Gastroesophageal sphincter (tissue), 4 donors: ENCODE measurements at regions not wholly inside any gene's neighbourhood (a gene's known extent, or its start where the extent isn't known, plus 50 kb on each side); places are given as distances from the start of the nearest gene placed in this dataset.
"Not testable (repeated sequence)": the region's sequence is repeated elsewhere in the genome, so short reads cannot be mapped to it uniquely, and the experiment has no call there.

Experiments used
- ATAC-seq: fragments of 150-250 bp; one replicate; pipeline ENCODE4 v1.9.1; 2016; ENCODE audit warnings: mild to moderate bottlenecking, moderate library complexity
- H3K27ac ChIP-seq, 4 donors: fragments of 200-600 bp; sonication (generic) in 3 of 4; 1 replicate in 3 of 4; 2 replicates in 1 of 4; pipeline ENCODE4 v1.5.1; 2016 to 2019
- H3K27me3 ChIP-seq: fragments of 200-600 bp; sonication (generic); one replicate; pipeline ENCODE4 v1.5.1; 2019
- H3K36me3 ChIP-seq, 2 donors: fragments of 200-600 bp; sonication (generic); one replicate each; pipeline ENCODE4 v1.5.1; 2019; ENCODE audit warnings: control low read depth in 1 of 2
- H3K4me1 ChIP-seq, 3 donors: fragments of 200-600 bp; sonication (generic); 1 replicate in 2 of 3; 2 replicates in 1 of 3; pipeline ENCODE4 v1.5.1; 2016 to 2019; ENCODE audit warnings: control low read depth in 2 of 3
- H3K4me3 ChIP-seq, 2 donors: fragments of 200-600 bp; sonication (generic); one replicate each; pipeline ENCODE4 v1.5.1; 2019; ENCODE audit warnings: mild to moderate bottlenecking in 1 of 2, moderate library complexity in 1 of 2
- H3K9me3 ChIP-seq, 3 donors: fragments of 200-600 bp; sonication (generic); one replicate each; pipeline ENCODE4 v1.5.1; 2017 to 2019; ENCODE audit warnings: control low read depth in 2 of 3
- CTCF ChIP-seq, 4 experiments: fragments of 200-600 bp in 2 of 4; fragments of 450-650 bp in 2 of 4; sonication (generic) in 1 of 4; IDR thresholded peaks; one replicate each; pipeline ENCODE4 v1.5.1; 2017 to 2019; ENCODE audit warnings: antibody characterized with exemption in 4 of 4, mild to moderate bottlenecking in 2 of 4, moderate library complexity in 2 of 4
- EP300 ChIP-seq: sonication (generic); formaldehyde crosslinking; IDR thresholded peaks from one replicate; pipeline ENCODE4 v1.6.1; 2017; ENCODE audit warnings: antibody characterized with exemption, mild to moderate bottlenecking
- POLR2A ChIP-seq, 2 donors: fragments of 450-650 bp; IDR thresholded peaks; one replicate each; pipeline ENCODE4 v1.6.1; 2017; ENCODE audit warnings: antibody characterized with exemption in 2 of 2, mild to moderate bottlenecking in 2 of 2, moderate library complexity in 1 of 2
- POLR2AphosphoS5 ChIP-seq: sonication (generic); formaldehyde crosslinking; IDR thresholded peaks from one replicate; pipeline ENCODE4 v1.6.1; 2017; ENCODE audit warnings: antibody characterized with exemption
- WGBS, 2 donors: methylation state at CpG; one replicate each; pipeline ENCODE4 v1.1.5; 2018; ENCODE audit warnings: low coverage in 1 of 2; 5-methylcytosine and 5-hydroxymethylcytosine counted together

- 66 to 70% methylated on average over 2 to 3 of the region's 3 CpGs for WGBS, 2 donors
- ATAC-seq = no peak
- Histone ChIP-seq H3K27me3 (no peaks in the 10 kb centered on the region), H3K9me3 (peaks cover 0 to 6% (median 0%) of the 10 kb centered on the region in 3 donors), H3K4me1 (no peaks in the 10 kb centered on the region), H3K4me3 (no peak overlapping the region), H3K27ac (no peak overlapping the region), H3K36me3 (no peaks in the 10 kb centered on the region)
- TF ChIP-seq POLR2A (IDR thresholded peaks at IDR 0.05) (no peak), EP300 (no peak), CTCF (IDR thresholded peaks at IDR 0.05) (no peak), POLR2AphosphoS5 (no peak)
Observed at GRCh38 chr12:126966498-126966897, 1300.5 kb upstream of the TMEM132C start.

GRCh38 chr12:126967152-126967551 is 1299.8 kb upstream of the TMEM132C start:
- 71 to 76% methylated on average over 2 to 4 of the region's 5 CpGs for WGBS, 2 donors
- TF ChIP-seq POLR2A (IDR thresholded peaks at IDR 0.05) (no peak), EP300 (no peak)
- Histone ChIP-seq H3K9me3 (peaks cover 0 to 6% (median 0%) of the 10 kb centered on the region in 3 donors), H3K27me3 (no peaks in the 10 kb centered on the region), H3K4me1 (no peaks in the 10 kb centered on the region), H3K36me3 (no peaks in the 10 kb centered on the region), H3K27ac (no peak overlapping the region), H3K4me3 (no peak overlapping the region)
- no peak for ATAC-seq

DNA sequence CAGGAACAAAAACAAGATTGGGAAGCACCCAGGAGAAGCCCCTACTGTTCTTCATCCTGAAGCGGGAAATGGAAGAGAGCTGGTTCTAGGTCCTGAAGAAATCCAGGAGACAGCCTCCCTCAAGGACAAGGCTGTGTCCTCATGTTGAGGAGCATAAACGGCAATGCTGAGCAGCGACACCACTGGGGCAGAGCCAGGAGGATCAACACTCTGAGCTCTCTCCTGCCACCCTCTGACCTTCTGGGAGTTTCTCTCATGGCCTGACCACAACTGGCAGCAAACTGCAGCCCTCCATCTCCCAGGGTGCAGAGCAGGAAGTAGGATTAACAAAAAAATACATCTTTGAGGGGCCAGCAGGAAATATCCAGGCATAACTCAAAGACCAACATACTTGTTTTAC is 1292.2 kb upstream of the TMEM132C start:
- TF ChIP-seq POLR2A (IDR thresholded peaks at IDR 0.05) (no peak), POLR2AphosphoS5 (no peak), EP300 (no peak)
- peaks cover 2% of the 10 kb centered on the region for H3K27me3 ChIP-seq
- H3K27ac ChIP-seq = no peak overlapping the region
- 49 to 60% methylated on average over 1 to 3 of the region's 3 CpGs for WGBS, 2 donors
- H3K4me3 ChIP-seq = no peak overlapping the region
- no peaks in the 10 kb centered on the region for H3K4me1 ChIP-seq
- no peak for ATAC-seq
- no peaks in the 10 kb centered on the region for H3K36me3 ChIP-seq
- H3K9me3 ChIP-seq = no peaks in the 10 kb centered on the region

- Histone ChIP-seq H3K4me1 (no peaks in the 10 kb centered on the region), H3K36me3 (no peaks in the 10 kb centered on the region), H3K27me3 (peaks cover 2% of the 10 kb centered on the region), H3K27ac (no peak overlapping the region), H3K9me3 (no peaks in the 10 kb centered on the region), H3K4me3 (no peak overlapping the region)
- ATAC-seq = no peak
- WGBS, 2 donors = 50 to 75% methylated on average over 6 of the region's 6 CpGs
- TF ChIP-seq POLR2AphosphoS5 (no peak), POLR2A (IDR thresholded peaks at IDR 0.05) (no peak), CTCF (IDR thresholded peaks at IDR 0.05) (no peak), EP300 (no peak)
Observed at GRCh38 chr12:126976579-126976978, 1290.4 kb upstream of the TMEM132C start.

DNA sequence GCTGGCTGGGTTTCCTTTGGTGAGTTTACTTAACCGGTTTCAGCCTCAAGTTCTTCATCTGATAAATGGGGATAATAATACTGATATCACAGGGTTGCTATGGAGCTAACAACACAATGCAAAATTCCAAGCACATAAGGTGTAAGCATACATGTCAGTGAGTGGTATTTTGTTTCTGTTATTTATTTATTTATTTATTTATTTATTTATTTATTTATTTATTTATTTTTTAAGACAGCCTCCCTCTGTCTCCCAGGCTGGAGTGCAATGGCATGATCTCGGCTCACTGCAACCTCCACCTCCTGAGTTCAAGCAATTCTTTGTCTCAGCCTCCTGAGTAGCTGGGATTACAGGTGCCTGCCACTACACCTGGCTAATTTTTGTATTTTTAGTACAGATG is 1287.4 kb upstream of the TMEM132C start:
- not testable (repeated sequence) for H3K36me3 ChIP-seq, ATAC-seq, H3K4me3 ChIP-seq, H3K9me3 ChIP-seq, H3K27ac ChIP-seq, H3K4me1 ChIP-seq, H3K27me3 ChIP-seq
- WGBS, 2 donors = 100% methylated on average over 1 of the region's 2 CpGs; no CpG with 5 or more reads in 1 of the 2 donors

- no peaks in the 10 kb centered on the region for H3K9me3 ChIP-seq
- H3K27me3 ChIP-seq = no peaks in the 10 kb centered on the region
- ATAC-seq = no peak
- H3K36me3 ChIP-seq = no peaks in the 10 kb centered on the region
- TF ChIP-seq POLR2AphosphoS5 = no peak
- no peak for TF ChIP-seq EP300
- TF ChIP-seq POLR2A (IDR thresholded peaks at IDR 0.05) = no peak
- no peak for TF ChIP-seq CTCF (IDR thresholded peaks at IDR 0.05)
- no peak overlapping the region for H3K27ac ChIP-seq
- WGBS, 2 donors = 0 to 33% methylated on average over 1 of the region's 1 CpG
- H3K4me1 ChIP-seq = no peaks in the 10 kb centered on the region
- no peak overlapping the region for H3K4me3 ChIP-seq
Observed at GRCh38 chr12:126982707-126983106, 1284.3 kb upstream of the TMEM132C start.

GRCh38 chr12:126983735-126984134 is 1283.2 kb upstream of the TMEM132C start:
- H3K4me1 ChIP-seq, ATAC-seq, H3K27me3 ChIP-seq, H3K36me3 ChIP-seq, H3K27ac ChIP-seq, H3K4me3 ChIP-seq, H3K9me3 ChIP-seq: not testable (repeated sequence)
- WGBS, 2 donors = 70 to 85% methylated on average over 2 of the region's 2 CpGs

- not testable (repeated sequence) for ATAC-seq, H3K36me3 ChIP-seq
Observed at GRCh38 chr12:126985663-126986062, 1281.3 kb upstream of the TMEM132C start.

More at GRCh38 chr12:126985663-126986062, 1281.3 kb upstream of the TMEM132C start:
- not testable (repeated sequence) for H3K27me3 ChIP-seq, H3K27ac ChIP-seq, H3K9me3 ChIP-seq, H3K4me1 ChIP-seq, H3K4me3 ChIP-seq
